SK-N-SH treated with all-trans-retinoic acid at 6 μM for 48 hours (cell line): ENCODE measurements at regions not wholly inside any gene's neighbourhood (a gene's known extent, or its start where the extent isn't known, plus 50 kb on each side); places are given as distances from the start of the nearest gene placed in this dataset.

ENCODE experiments used
- PPARA ChIP-seq: fragments of 250-450 bp; sonication (Bioruptor Pico); IDR thresholded peaks from 2 replicates; pipeline ENCODE4 v1.5.0; 2020; ENCODE audit warnings: mild to moderate bottlenecking, borderline replicate concordance
- SNAI2 ChIP-seq: fragments of 250-450 bp; sonication (Bioruptor Pico); IDR thresholded peaks from 2 replicates; pipeline ENCODE4 v1.5.0; 2020; ENCODE audit warnings: mild to moderate bottlenecking, moderate library complexity

DNA sequence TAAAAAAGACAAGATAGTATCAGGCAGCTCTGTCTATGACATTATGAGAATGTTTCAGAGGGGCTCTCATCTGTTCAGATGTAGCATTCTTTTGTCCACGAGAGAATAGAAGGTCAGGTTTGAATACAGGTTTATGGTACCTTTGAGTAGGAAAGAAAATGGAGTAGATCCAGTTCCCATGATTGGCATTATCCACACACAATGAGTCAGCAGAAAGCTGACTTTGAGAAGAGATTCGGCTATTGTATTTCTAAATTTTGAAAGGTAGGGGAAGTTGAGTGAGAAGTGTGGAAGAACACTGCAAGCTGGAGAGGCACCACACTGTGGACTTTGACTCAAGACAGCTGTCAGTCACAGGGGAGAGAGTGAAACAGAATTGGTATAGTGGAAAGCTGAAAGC is 135.4 kb downstream of the SYT10 start:
- TF ChIP-seq SNAI2 (CRISPR knock-in tag) (no peak), PPARA (CRISPR knock-in tag) (no peak)
